ENCODE measurements at regions not wholly inside any gene's neighbourhood (a gene's known extent, or its start where the extent isn't known, plus 50 kb on each side); places are given as distances from the start of the nearest gene placed in this dataset.
"Not testable (repeated sequence)": the region's sequence is repeated elsewhere in the genome, so short reads cannot be mapped to it uniquely, and the experiment has no call there.

GRCh38 chrY:19601113-19601512 is 143.4 kb downstream of the KDM5D start:
- no peak for DNase-seq (ENCODE audit: low spot score)
- no peaks in the 10 kb centered on the region for H3K4me1 ChIP-seq (ENCODE audit: control insufficient read depth in 1 of 2, low read depth in 2 of 2)
- no peak overlapping the region for H3K27ac ChIP-seq
- no peaks in the 10 kb centered on the region for H3K9me3 ChIP-seq
- ATAC-seq (ENCODE audit: insufficient number of reproducible peaks, low FRiP score, low read depth): no peak
- H3K27me3 ChIP-seq (replicated peaks; ENCODE audit: insufficient read depth): no peaks in the 10 kb centered on the region
- H3K4me3 ChIP-seq: no peak overlapping the region
- H3K36me3 ChIP-seq: no peaks in the 10 kb centered on the region
- no peak for TF ChIP-seq CTCF (IDR thresholded peaks at IDR 0.05)

- no peak overlapping the region for H3K4me3 ChIP-seq
- no peak for DNase-seq (ENCODE audit: low spot score)
- H3K27ac ChIP-seq: no peak overlapping the region
- no peaks in the 10 kb centered on the region for H3K4me1 ChIP-seq (ENCODE audit: control insufficient read depth in 1 of 2, low read depth in 2 of 2)
- H3K27me3 ChIP-seq (replicated peaks; ENCODE audit: insufficient read depth): no peaks in the 10 kb centered on the region
- H3K36me3 ChIP-seq: no peaks in the 10 kb centered on the region
- no peak for TF ChIP-seq CTCF (IDR thresholded peaks at IDR 0.05)
- no peaks in the 10 kb centered on the region for H3K9me3 ChIP-seq
- no peak for ATAC-seq (ENCODE audit: insufficient number of reproducible peaks, low FRiP score, low read depth)
Measured at GRCh38 chrY:19600711-19601110, 143.8 kb downstream of the KDM5D start.

- H3K36me3 ChIP-seq: no peaks in the 10 kb centered on the region
Measured at GRCh38 chrY:19590235-19590634, 154.3 kb downstream of the KDM5D start.

GRCh38 chrY:19589664-19590063 is 154.9 kb downstream of the KDM5D start:
- DNase-seq (ENCODE audit: low spot score): no peak
- TF ChIP-seq CTCF (IDR thresholded peaks at IDR 0.05): no peak
- Histone ChIP-seq H3K36me3 (no peaks in the 10 kb centered on the region), H3K9me3 (no peaks in the 10 kb centered on the region), H3K4me3 (no peak overlapping the region), H3K27me3 (replicated peaks; ENCODE audit: insufficient read depth) (no peaks in the 10 kb centered on the region), H3K4me1 (ENCODE audit: control insufficient read depth in 1 of 2, low read depth in 2 of 2) (no peaks in the 10 kb centered on the region), H3K27ac (no peak overlapping the region)
- ATAC-seq (ENCODE audit: insufficient number of reproducible peaks, low FRiP score, low read depth): no peak

More at GRCh38 chrY:19590235-19590634, 154.3 kb downstream of the KDM5D start:
- H3K9me3 ChIP-seq: no peaks in the 10 kb centered on the region
- no peak for DNase-seq (ENCODE audit: low spot score)
- H3K27me3 ChIP-seq (replicated peaks; ENCODE audit: insufficient read depth): no peaks in the 10 kb centered on the region
- ATAC-seq (ENCODE audit: insufficient number of reproducible peaks, low FRiP score, low read depth): no peak
- no peaks in the 10 kb centered on the region for H3K4me1 ChIP-seq (ENCODE audit: control insufficient read depth in 1 of 2, low read depth in 2 of 2)
- TF ChIP-seq CTCF (IDR thresholded peaks at IDR 0.05): no peak
- no peak overlapping the region for H3K27ac ChIP-seq
- no peak overlapping the region for H3K4me3 ChIP-seq

GRCh38 chrY:19587311-19587710 is 157.2 kb downstream of the KDM5D start:
- ATAC-seq (ENCODE audit: insufficient number of reproducible peaks, low FRiP score, low read depth): no peak
- no peak for TF ChIP-seq CTCF (IDR thresholded peaks at IDR 0.05)
- no peaks in the 10 kb centered on the region for H3K27me3 ChIP-seq (replicated peaks; ENCODE audit: insufficient read depth)
- no peak overlapping the region for H3K4me3 ChIP-seq
- H3K9me3 ChIP-seq: no peaks in the 10 kb centered on the region
- no peaks in the 10 kb centered on the region for H3K36me3 ChIP-seq
- H3K27ac ChIP-seq: no peak overlapping the region
- DNase-seq (ENCODE audit: low spot score): no peak
- no peaks in the 10 kb centered on the region for H3K4me1 ChIP-seq (ENCODE audit: control insufficient read depth in 1 of 2, low read depth in 2 of 2)

- H3K9me3 ChIP-seq; H3K27me3 ChIP-seq (replicated peaks; ENCODE audit: insufficient read depth); ATAC-seq (ENCODE audit: insufficient number of reproducible peaks, low FRiP score, low read depth); H3K27ac ChIP-seq; H3K4me1 ChIP-seq (ENCODE audit: control insufficient read depth in 1 of 2, low read depth in 2 of 2); DNase-seq (ENCODE audit: low spot score); H3K4me3 ChIP-seq; H3K36me3 ChIP-seq: not testable (repeated sequence)
Measured at GRCh38 chrY:19580990-19581389, 163.5 kb downstream of the KDM5D start.

All from thoracic aorta (tissue), 2 donors.